ENCODE measurements at regions not wholly inside any gene's neighbourhood (a gene's known extent, or its start where the extent isn't known, plus 50 kb on each side); places are given as distances from the start of the nearest gene placed in this dataset.

- TF ChIP-seq REST (tag by site-specific recombination; IDR thresholded peaks at IDR 0.05), result no peak
- TF ChIP-seq ZNF23 (tag by site-specific recombination; IDR thresholded peaks at IDR 0.05; ENCODE audit: borderline replicate concordance), result no peak
- TF ChIP-seq, protein P1, sequence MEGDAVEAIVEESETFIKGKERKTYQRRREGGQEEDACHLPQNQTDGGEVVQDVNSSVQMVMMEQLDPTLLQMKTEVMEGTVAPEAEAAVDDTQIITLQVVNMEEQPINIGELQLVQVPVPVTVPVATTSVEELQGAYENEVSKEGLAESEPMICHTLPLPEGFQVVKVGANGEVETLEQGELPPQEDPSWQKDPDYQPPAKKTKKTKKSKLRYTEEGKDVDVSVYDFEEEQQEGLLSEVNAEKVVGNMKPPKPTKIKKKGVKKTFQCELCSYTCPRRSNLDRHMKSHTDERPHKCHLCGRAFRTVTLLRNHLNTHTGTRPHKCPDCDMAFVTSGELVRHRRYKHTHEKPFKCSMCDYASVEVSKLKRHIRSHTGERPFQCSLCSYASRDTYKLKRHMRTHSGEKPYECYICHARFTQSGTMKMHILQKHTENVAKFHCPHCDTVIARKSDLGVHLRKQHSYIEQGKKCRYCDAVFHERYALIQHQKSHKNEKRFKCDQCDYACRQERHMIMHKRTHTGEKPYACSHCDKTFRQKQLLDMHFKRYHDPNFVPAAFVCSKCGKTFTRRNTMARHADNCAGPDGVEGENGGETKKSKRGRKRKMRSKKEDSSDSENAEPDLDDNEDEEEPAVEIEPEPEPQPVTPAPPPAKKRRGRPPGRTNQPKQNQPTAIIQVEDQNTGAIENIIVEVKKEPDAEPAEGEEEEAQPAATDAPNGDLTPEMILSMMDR (tag by site-specific recombination; IDR thresholded peaks at IDR 0.05), result no peak
- no peak for TF ChIP-seq ZBTB21 (tag by site-specific recombination; IDR thresholded peaks at IDR 0.05)
- TF ChIP-seq PRDM1 (tag by site-specific recombination; IDR thresholded peaks at IDR 0.05), result no peak
- no peak for TF ChIP-seq ZFP69B (tag by site-specific recombination; IDR thresholded peaks at IDR 0.05)
- TF ChIP-seq, protein P2, sequence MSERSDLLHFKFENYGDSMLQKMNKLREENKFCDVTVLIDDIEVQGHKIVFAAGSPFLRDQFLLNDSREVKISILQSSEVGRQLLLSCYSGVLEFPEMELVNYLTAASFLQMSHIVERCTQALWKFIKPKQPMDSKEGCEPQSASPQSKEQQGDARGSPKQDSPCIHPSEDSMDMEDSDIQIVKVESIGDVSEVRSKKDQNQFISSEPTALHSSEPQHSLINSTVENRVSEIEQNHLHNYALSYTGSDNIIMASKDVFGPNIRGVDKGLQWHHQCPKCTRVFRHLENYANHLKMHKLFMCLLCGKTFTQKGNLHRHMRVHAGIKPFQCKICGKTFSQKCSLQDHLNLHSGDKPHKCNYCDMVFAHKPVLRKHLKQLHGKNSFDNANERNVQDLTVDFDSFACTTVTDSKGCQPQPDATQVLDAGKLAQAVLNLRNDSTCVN (tag by site-specific recombination; optimal IDR thresholded peaks at IDR 0.05), result no peak
- no peak for TF ChIP-seq TCF7L2 (IDR thresholded peaks at IDR 0.05; ENCODE audit: borderline replicate concordance, low read depth, low read length)
- TF ChIP-seq, protein P3, sequence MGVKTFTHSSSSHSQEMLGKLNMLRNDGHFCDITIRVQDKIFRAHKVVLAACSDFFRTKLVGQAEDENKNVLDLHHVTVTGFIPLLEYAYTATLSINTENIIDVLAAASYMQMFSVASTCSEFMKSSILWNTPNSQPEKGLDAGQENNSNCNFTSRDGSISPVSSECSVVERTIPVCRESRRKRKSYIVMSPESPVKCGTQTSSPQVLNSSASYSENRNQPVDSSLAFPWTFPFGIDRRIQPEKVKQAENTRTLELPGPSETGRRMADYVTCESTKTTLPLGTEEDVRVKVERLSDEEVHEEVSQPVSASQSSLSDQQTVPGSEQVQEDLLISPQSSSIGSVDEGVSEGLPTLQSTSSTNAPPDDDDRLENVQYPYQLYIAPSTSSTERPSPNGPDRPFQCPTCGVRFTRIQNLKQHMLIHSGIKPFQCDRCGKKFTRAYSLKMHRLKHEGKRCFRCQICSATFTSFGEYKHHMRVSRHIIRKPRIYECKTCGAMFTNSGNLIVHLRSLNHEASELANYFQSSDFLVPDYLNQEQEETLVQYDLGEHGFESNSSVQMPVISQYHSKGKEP (tag by site-specific recombination; IDR thresholded peaks at IDR 0.05), result no peak
- no peak for TF ChIP-seq ZNF513 (tag by site-specific recombination; IDR thresholded peaks at IDR 0.05)
- TF ChIP-seq ZNF398 (tag by site-specific recombination; IDR thresholded peaks at IDR 0.05), result no peak
- no peak for TF ChIP-seq ZNF221 (tag by site-specific recombination; IDR thresholded peaks at IDR 0.05; ENCODE audit: borderline replicate concordance)
- TF ChIP-seq ZNF19 (tag by site-specific recombination; IDR thresholded peaks at IDR 0.05; ENCODE audit: low read depth), result no peak
These were observed 1243.1 kb upstream of the ADGRB3 start for GRCh38 chr6:67391955-67392354.

Measured in HEK293 (cell line).